ENCODE measurements at regions not wholly inside any gene's neighbourhood (a gene's known extent, or its start where the extent isn't known, plus 50 kb on each side); places are given as distances from the start of the nearest gene placed in this dataset.

- Histone ChIP-seq H3K27me3 (ENCODE audit: insufficient read depth, low read length, poor library complexity) (no peaks in the 10 kb centered on the region), H3K4me2 (ENCODE audit: insufficient read depth, low read length) (no peak overlapping the region), H4K20me1 (ENCODE audit: insufficient read depth, low read length) (no peaks in the 10 kb centered on the region), H3K9me3 (ENCODE audit: insufficient read depth, low read length, severe bottlenecking) (no peaks in the 10 kb centered on the region), H3K79me2 (ENCODE audit: insufficient read depth, low read length) (no peaks in the 10 kb centered on the region), H3K36me3 (ENCODE audit: insufficient read depth, low read length) (no peaks in the 10 kb centered on the region), H3K4me1 (ENCODE audit: insufficient read depth, low read length) (no peaks in the 10 kb centered on the region), H3K9ac (ENCODE audit: low read depth, low read length) (no peak overlapping the region), H2AFZ (ENCODE audit: low read depth, low read length) (no peak overlapping the region), H3K4me3 (ENCODE audit: low read depth in 1 of 2, low read length in 2 of 2) (no peak overlapping the region), H3K27ac (ENCODE audit: low read length) (no peak overlapping the region)
- DNase-seq (no peak), ATAC-seq (ENCODE audit: insufficient read depth, low read depth) (no peak)
- TF ChIP-seq CTCF (IDR thresholded peaks at IDR 0.05; ENCODE audit: borderline replicate concordance, extremely low read depth, low read length, poor library complexity, severe bottlenecking) (no peak), EZH2 (IDR thresholded peaks at IDR 0.05; ENCODE audit: borderline replicate concordance, low read depth, low read length, severe bottlenecking) (no peak)
These were observed 607.1 kb downstream of the KCNT2 start for GRCh38 chr1:196001188-196001587.

- H3K27me3 ChIP-seq (ENCODE audit: insufficient read depth, low read length, poor library complexity) = no peaks in the 10 kb centered on the region
- no peak overlapping the region for H3K9ac ChIP-seq (ENCODE audit: low read depth, low read length)
- H4K20me1 ChIP-seq (ENCODE audit: insufficient read depth, low read length) = no peaks in the 10 kb centered on the region
- ATAC-seq (ENCODE audit: insufficient read depth, low read depth) (no peak), DNase-seq (no peak)
- H3K4me2 ChIP-seq (ENCODE audit: insufficient read depth, low read length) = no peak overlapping the region
- no peaks in the 10 kb centered on the region for H3K36me3 ChIP-seq (ENCODE audit: insufficient read depth, low read length)
- TF ChIP-seq CTCF (IDR thresholded peaks at IDR 0.05; ENCODE audit: borderline replicate concordance, extremely low read depth, low read length, poor library complexity, severe bottlenecking) (no peak), EZH2 (IDR thresholded peaks at IDR 0.05; ENCODE audit: borderline replicate concordance, low read depth, low read length, severe bottlenecking) (no peak)
- H3K4me3 ChIP-seq (ENCODE audit: low read depth in 1 of 2, low read length in 2 of 2) = no peak overlapping the region
- H3K4me1 ChIP-seq (ENCODE audit: insufficient read depth, low read length) = no peaks in the 10 kb centered on the region
- H3K27ac ChIP-seq (ENCODE audit: low read length) = no peak overlapping the region
- no peaks in the 10 kb centered on the region for H3K79me2 ChIP-seq (ENCODE audit: insufficient read depth, low read length)
- H2AFZ ChIP-seq (ENCODE audit: low read depth, low read length) = no peak overlapping the region
- H3K9me3 ChIP-seq (ENCODE audit: insufficient read depth, low read length, severe bottlenecking) = no peaks in the 10 kb centered on the region
These were observed 609.2 kb downstream of the KCNT2 start for GRCh38 chr1:195999022-195999421.

GRCh38 chr1:195981448-195982139, 626.6 kb downstream of the KCNT2 start:
- no peaks in the 10 kb centered on the region for H3K79me2 ChIP-seq (ENCODE audit: insufficient read depth, low read length)
- TF ChIP-seq EZH2 (IDR thresholded peaks at IDR 0.05; ENCODE audit: borderline replicate concordance, low read depth, low read length, severe bottlenecking) = no peak
- TF ChIP-seq CTCF (IDR thresholded peaks at IDR 0.05; ENCODE audit: borderline replicate concordance, extremely low read depth, low read length, poor library complexity, severe bottlenecking) = no peak
- no peak overlapping the region for H3K27ac ChIP-seq (ENCODE audit: low read length)
- DNase-seq (no peak), ATAC-seq (ENCODE audit: insufficient read depth, low read depth) (no peak)
- no peak overlapping the region for H3K9ac ChIP-seq (ENCODE audit: low read depth, low read length)
- no peak overlapping the region for H3K4me2 ChIP-seq (ENCODE audit: insufficient read depth, low read length)
- H3K36me3 ChIP-seq (ENCODE audit: insufficient read depth, low read length) = no peaks in the 10 kb centered on the region
- H3K9me3 ChIP-seq (ENCODE audit: insufficient read depth, low read length, severe bottlenecking) = no peaks in the 10 kb centered on the region
- H2AFZ ChIP-seq (ENCODE audit: low read depth, low read length) = no peak overlapping the region
- no peaks in the 10 kb centered on the region for H3K4me1 ChIP-seq (ENCODE audit: insufficient read depth, low read length)
- H4K20me1 ChIP-seq (ENCODE audit: insufficient read depth, low read length) = no peaks in the 10 kb centered on the region
- H3K4me3 ChIP-seq (ENCODE audit: low read depth in 1 of 2, low read length in 2 of 2) = no peak overlapping the region
- H3K27me3 ChIP-seq (ENCODE audit: insufficient read depth, low read length, poor library complexity) = no peaks in the 10 kb centered on the region
